ENCODE measurements at regions not wholly inside any gene's neighbourhood (a gene's known extent, or its start where the extent isn't known, plus 50 kb on each side); places are given as distances from the start of the nearest gene placed in this dataset.

GRCh38 chr6:146865756-146866379 is 267.1 kb downstream of the ADGB start:
- DNase-seq (ENCODE audit: low spot score), result no peak

- no peak for DNase-seq (ENCODE audit: low spot score)
Measured at GRCh38 chr6:146866731-146867414, 268.1 kb downstream of the ADGB start.

- DNase-seq (ENCODE audit: low spot score), result no peak
Measured at GRCh38 chr6:146868671-146869209, 270.0 kb downstream of the ADGB start.

GRCh38 chr6:146870760-146871159 is 272.0 kb downstream of the ADGB start:
- no peak for DNase-seq (ENCODE audit: low spot score)

- DNase-seq (ENCODE audit: low spot score), result no peak
Measured at GRCh38 chr6:146871611-146872425, 273.0 kb downstream of the ADGB start.

- no peak for DNase-seq (ENCODE audit: low spot score)
Measured at GRCh38 chr6:146872426-146872785, 273.6 kb downstream of the ADGB start.

GRCh38 chr6:146874278-146875018 is 275.7 kb downstream of the ADGB start:
- DNase-seq (ENCODE audit: low spot score), result no peak

GRCh38 chr6:146875927-146876270 is 277.1 kb downstream of the ADGB start:
- no peak for DNase-seq (ENCODE audit: low spot score)

- DNase-seq (ENCODE audit: low spot score), result no peak
Measured at GRCh38 chr6:146876271-146877151, 277.7 kb downstream of the ADGB start.

GRCh38 chr6:146878168-146878951 is 279.6 kb downstream of the ADGB start:
- DNase-seq (ENCODE audit: low spot score), result no peak

- DNase-seq (ENCODE audit: low spot score), result no peak
Measured at GRCh38 chr6:146878952-146879340, 280.2 kb downstream of the ADGB start.

GRCh38 chr6:146879406-146880117 is 280.8 kb downstream of the ADGB start:
- no peak for DNase-seq (ENCODE audit: low spot score)

GRCh38 chr6:146881228-146882181 is 282.7 kb downstream of the ADGB start:
- no peak for DNase-seq (ENCODE audit: low spot score)

GRCh38 chr6:146883640-146884531 is 285.1 kb downstream of the ADGB start:
- no peak for DNase-seq (ENCODE audit: low spot score)

- no peak for DNase-seq (ENCODE audit: low spot score)
Measured at GRCh38 chr6:146884728-146885127, 286.0 kb downstream of the ADGB start.

- DNase-seq (ENCODE audit: low spot score), result no peak
Measured at GRCh38 chr6:146885708-146886457, 287.1 kb downstream of the ADGB start.

Data from SW480 (cell line).